Fibroblast of the aortic adventitia (primary cell): ENCODE measurements at regions not wholly inside any gene's neighbourhood (a gene's known extent, or its start where the extent isn't known, plus 50 kb on each side); places are given as distances from the start of the nearest gene placed in this dataset.

Experiments used
- DNase-seq: peaks from one replicate; pipeline ENCODE4 v3.0.0-alpha.2; 2010; ENCODE audit warnings: low read depth
- H3K4me3 ChIP-seq: 2 replicates; pipeline ENCODE4 v1.5.1; 2011; ENCODE audit warnings: low read depth, mild to moderate bottlenecking, control low read depth, low read length, moderate library complexity
- CTCF ChIP-seq: IDR thresholded peaks from 2 replicates; pipeline ENCODE4 v1.5.1; 2011; ENCODE audit warnings: mild to moderate bottlenecking, low read length, control low read depth, inconsistent platforms; ENCODE audit not compliant: insufficient read depth

GRCh38 chr11:70584498-70585235 is 186.3 kb downstream of the CTTN start:
- no peak for DNase-seq
- no peak for TF ChIP-seq CTCF
- H3K4me3 ChIP-seq, result no peak overlapping the region

- no peak for TF ChIP-seq CTCF
- H3K4me3 ChIP-seq, result no peak overlapping the region
- no peak for DNase-seq
Observed at GRCh38 chr11:70585236-70585545, 186.9 kb downstream of the CTTN start.

- TF ChIP-seq CTCF, result no peak
- DNase-seq, result no peak
- no peak overlapping the region for H3K4me3 ChIP-seq
Observed at GRCh38 chr11:70586261-70587074, 188.1 kb downstream of the CTTN start.

- DNase-seq, result no peak
- TF ChIP-seq CTCF, result no peak
- no peak overlapping the region for H3K4me3 ChIP-seq
Observed at GRCh38 chr11:70587075-70587389, 188.7 kb downstream of the CTTN start.

- H3K4me3 ChIP-seq, result no peak overlapping the region
- DNase-seq, result no peak
- TF ChIP-seq CTCF, result no peak
Observed at GRCh38 chr11:70590356-70590991, 192.1 kb downstream of the CTTN start.

- no peak for TF ChIP-seq CTCF
- no peak for DNase-seq
- H3K4me3 ChIP-seq, result no peak overlapping the region
Observed at GRCh38 chr11:70592641-70593165, 194.4 kb downstream of the CTTN start.
